HL-60 (cell line): ENCODE measurements at regions not wholly inside any gene's neighbourhood (a gene's known extent, or its start where the extent isn't known, plus 50 kb on each side); places are given as distances from the start of the nearest gene placed in this dataset.

Source experiments
- DNase-seq, 2 experiments: peaks; one replicate each; pipeline ENCODE4 v3.0.0-alpha.2; 2010 to 2020; ENCODE audit warnings: low read depth in 1 of 2, low spot score in 1 of 2
- H3K27ac ChIP-seq: fragments of 250-450 bp; sonication (Bioruptor Pico); replicated peaks from 2 replicates; pipeline ENCODE4 v1.5.1; 2020; ENCODE audit warnings: mild to moderate bottlenecking, moderate library complexity
- H3K27me3 ChIP-seq: fragments of 250-450 bp; sonication (Bioruptor Pico); 2 replicates; pipeline ENCODE4 v1.5.1; 2021; ENCODE audit warnings: mild to moderate bottlenecking, moderate library complexity; ENCODE audit not compliant: insufficient read depth, poor library complexity, severe bottlenecking
- H3K4me3 ChIP-seq: replicated peaks from 2 replicates; pipeline ENCODE4 v1.5.1; 2011; ENCODE audit warnings: mild to moderate bottlenecking, control low read depth, low read length; ENCODE audit not compliant: insufficient read depth
- GABPA ChIP-seq: IDR thresholded peaks from 2 replicates; pipeline ENCODE4 v1.6.1; 2012; ENCODE audit warnings: low read depth
- POLR2AphosphoS5 ChIP-seq: IDR thresholded peaks from 2 replicates; pipeline ENCODE4 v1.6.1; 2012; ENCODE audit warnings: low read depth
- SPI1 ChIP-seq: IDR thresholded peaks from 2 replicates; pipeline ENCODE4 v1.6.1; 2012; ENCODE audit warnings: low read depth, mild to moderate bottlenecking, borderline replicate concordance
- TF ChIP-seq, protein P1 (sequence below): IDR thresholded peaks from one replicate; pipeline ENCODE4 v1.5.1; 2011; ENCODE audit warnings: low read length, control low read depth, inconsistent platforms; ENCODE audit not compliant: insufficient read depth
- TF ChIP-seq, protein P2 (sequence below): IDR thresholded peaks from 2 replicates; pipeline ENCODE4 v1.6.1; 2012; ENCODE audit warnings: low read depth; ENCODE audit not compliant: insufficient replicate concordance

DNA sequence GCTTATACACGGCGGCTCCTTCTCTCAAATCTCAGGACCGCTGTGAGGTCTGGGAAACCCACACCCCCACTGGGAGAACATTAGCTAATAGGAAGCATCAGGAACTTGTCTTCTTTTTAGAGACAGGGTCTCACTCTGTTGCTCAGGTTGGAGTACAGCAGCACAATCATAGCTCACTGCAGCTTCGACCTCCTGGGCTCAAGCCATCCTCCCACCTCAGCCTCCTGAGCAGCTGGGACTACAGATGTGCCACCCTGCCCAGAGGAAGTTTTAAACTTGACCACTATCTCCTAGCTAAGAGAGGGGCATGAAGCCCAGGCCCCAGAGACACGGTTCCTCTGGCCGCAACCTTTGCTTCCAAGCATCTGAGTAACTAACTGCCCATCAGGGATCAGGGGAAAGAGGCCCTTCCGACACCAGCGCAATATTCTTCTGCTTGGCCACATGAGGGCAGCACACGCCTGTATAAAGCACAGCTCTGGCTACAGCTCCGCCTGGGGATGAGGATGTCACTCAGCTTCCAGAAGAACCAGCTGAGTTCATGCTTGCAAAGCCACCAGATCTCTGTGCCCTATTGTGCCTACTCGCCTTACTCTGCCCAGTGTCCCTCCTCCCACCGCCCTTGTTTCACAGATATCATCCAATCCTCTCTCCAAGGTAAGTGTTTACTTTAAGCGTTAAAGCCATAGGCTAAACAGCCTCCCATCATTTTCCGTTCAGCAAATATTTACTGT, 57.6 kb upstream of the SLC6A11 start:
- Histone ChIP-seq H3K4me3 (no peak overlapping the region), H3K27me3 (no peaks in the 10 kb centered on the region), H3K27ac (no peak overlapping the region)
- DNase-seq = peak; percentile 23 to 54
- TF ChIP-seq, protein P1, sequence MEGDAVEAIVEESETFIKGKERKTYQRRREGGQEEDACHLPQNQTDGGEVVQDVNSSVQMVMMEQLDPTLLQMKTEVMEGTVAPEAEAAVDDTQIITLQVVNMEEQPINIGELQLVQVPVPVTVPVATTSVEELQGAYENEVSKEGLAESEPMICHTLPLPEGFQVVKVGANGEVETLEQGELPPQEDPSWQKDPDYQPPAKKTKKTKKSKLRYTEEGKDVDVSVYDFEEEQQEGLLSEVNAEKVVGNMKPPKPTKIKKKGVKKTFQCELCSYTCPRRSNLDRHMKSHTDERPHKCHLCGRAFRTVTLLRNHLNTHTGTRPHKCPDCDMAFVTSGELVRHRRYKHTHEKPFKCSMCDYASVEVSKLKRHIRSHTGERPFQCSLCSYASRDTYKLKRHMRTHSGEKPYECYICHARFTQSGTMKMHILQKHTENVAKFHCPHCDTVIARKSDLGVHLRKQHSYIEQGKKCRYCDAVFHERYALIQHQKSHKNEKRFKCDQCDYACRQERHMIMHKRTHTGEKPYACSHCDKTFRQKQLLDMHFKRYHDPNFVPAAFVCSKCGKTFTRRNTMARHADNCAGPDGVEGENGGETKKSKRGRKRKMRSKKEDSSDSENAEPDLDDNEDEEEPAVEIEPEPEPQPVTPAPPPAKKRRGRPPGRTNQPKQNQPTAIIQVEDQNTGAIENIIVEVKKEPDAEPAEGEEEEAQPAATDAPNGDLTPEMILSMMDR = peak; percentile 73
- TF ChIP-seq, protein P2, sequence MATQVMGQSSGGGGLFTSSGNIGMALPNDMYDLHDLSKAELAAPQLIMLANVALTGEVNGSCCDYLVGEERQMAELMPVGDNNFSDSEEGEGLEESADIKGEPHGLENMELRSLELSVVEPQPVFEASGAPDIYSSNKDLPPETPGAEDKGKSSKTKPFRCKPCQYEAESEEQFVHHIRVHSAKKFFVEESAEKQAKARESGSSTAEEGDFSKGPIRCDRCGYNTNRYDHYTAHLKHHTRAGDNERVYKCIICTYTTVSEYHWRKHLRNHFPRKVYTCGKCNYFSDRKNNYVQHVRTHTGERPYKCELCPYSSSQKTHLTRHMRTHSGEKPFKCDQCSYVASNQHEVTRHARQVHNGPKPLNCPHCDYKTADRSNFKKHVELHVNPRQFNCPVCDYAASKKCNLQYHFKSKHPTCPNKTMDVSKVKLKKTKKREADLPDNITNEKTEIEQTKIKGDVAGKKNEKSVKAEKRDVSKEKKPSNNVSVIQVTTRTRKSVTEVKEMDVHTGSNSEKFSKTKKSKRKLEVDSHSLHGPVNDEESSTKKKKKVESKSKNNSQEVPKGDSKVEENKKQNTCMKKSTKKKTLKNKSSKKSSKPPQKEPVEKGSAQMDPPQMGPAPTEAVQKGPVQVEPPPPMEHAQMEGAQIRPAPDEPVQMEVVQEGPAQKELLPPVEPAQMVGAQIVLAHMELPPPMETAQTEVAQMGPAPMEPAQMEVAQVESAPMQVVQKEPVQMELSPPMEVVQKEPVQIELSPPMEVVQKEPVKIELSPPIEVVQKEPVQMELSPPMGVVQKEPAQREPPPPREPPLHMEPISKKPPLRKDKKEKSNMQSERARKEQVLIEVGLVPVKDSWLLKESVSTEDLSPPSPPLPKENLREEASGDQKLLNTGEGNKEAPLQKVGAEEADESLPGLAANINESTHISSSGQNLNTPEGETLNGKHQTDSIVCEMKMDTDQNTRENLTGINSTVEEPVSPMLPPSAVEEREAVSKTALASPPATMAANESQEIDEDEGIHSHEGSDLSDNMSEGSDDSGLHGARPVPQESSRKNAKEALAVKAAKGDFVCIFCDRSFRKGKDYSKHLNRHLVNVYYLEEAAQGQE = no peak

DNA sequence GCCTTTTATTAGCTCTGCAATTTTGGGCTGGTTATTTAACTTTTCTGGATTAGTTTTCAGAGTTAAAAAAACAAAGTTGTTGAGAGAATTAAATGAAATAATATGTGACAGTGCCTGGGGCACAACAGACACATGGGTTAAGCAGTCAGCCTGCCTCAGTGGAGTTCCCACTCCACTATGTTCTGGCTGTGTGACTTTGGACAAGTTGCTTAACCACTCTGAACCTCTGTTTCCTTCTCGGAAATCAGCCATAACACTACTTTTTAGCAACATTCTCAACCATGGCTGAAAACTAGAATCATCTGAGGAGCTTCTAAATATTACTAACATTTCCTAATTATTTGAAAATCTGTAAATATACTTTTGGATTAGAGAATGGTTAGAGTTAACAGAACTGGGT, 56.5 kb upstream of the SLC6A11 start:
- DNase-seq = no peak
- TF ChIP-seq POLR2AphosphoS5 (no peak), SPI1 (no peak), GABPA (no peak)
- TF ChIP-seq, protein P2 = no peak
- TF ChIP-seq, protein P1 = no peak
- no peak overlapping the region for H3K4me3 ChIP-seq
- no peaks in the 10 kb centered on the region for H3K27me3 ChIP-seq
- H3K27ac ChIP-seq = no peak overlapping the region

DNA sequence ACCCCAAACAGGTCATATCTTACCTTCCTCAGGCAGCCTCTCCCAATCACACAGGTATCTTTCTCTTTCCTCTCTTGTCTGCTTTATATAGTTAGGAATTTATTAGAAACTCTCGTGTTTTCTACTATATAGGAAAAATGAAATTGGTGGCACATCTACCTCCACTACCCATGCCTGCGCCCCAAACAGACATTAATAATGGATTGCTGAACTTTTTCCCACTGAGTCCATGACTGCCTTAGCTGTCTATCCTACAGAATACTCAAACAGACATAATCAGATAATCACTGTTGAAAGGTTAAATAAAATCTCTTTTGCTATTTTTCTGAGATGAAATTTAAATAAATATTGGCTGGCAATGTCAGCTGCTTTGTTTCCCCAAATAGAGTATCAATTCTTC, 55.8 kb upstream of the SLC6A11 start:
- TF ChIP-seq, protein P2 = no peak
- TF ChIP-seq SPI1 = no peak
- TF ChIP-seq GABPA = no peak
- no peak for TF ChIP-seq POLR2AphosphoS5
- TF ChIP-seq, protein P1 = no peak
- Histone ChIP-seq H3K4me3 (no peak overlapping the region), H3K27ac (no peak overlapping the region), H3K27me3 (no peaks in the 10 kb centered on the region)
- DNase-seq = no peak
